GM18505 (cell line): ENCODE measurements at regions not wholly inside any gene's neighbourhood (a gene's known extent, or its start where the extent isn't known, plus 50 kb on each side); places are given as distances from the start of the nearest gene placed in this dataset.
"Not testable (repeated sequence)": the region's sequence is repeated elsewhere in the genome, so short reads cannot be mapped to it uniquely, and the experiment has no call there.

Source experiments
- ATAC-seq: cut with Tn5 transposase; IDR thresholded peaks from one replicate; pipeline ENCODE4 v1.9.1; 2021; ENCODE audit not compliant: unreplicated experiment
- POLR2A ChIP-seq: IDR thresholded peaks from 4 replicates; pipeline ENCODE4 v1.6.1; 2011; ENCODE audit warnings: borderline replicate concordance; ENCODE audit not compliant: insufficient read depth, insufficient read length; ENCODE audit errors: extremely low read depth

- no peak for TF ChIP-seq POLR2A
- no peak for ATAC-seq
These were observed 181.3 kb upstream of the KLF3 start for GRCh38 chr4:38482696-38483095.

- not testable (repeated sequence) for ATAC-seq
These were observed 180.4 kb upstream of the KLF3 start for GRCh38 chr4:38483628-38484027.

- no peak for TF ChIP-seq POLR2A
- no peak for ATAC-seq
These were observed 174.8 kb upstream of the KLF3 start for GRCh38 chr4:38489011-38489861.

- no peak for TF ChIP-seq POLR2A
- no peak for ATAC-seq
These were observed 173.9 kb upstream of the KLF3 start for GRCh38 chr4:38489924-38490639.

GRCh38 chr4:38490753-38491446, 173.1 kb upstream of the KLF3 start:
- no peak for ATAC-seq
- TF ChIP-seq POLR2A: no peak

- ATAC-seq: no peak
- no peak for TF ChIP-seq POLR2A
These were observed 172.0 kb upstream of the KLF3 start for GRCh38 chr4:38491854-38492478.

GRCh38 chr4:38493066-38493465, 170.9 kb upstream of the KLF3 start:
- no peak for ATAC-seq
- no peak for TF ChIP-seq POLR2A

- no peak for ATAC-seq
- TF ChIP-seq POLR2A: no peak
These were observed 168.6 kb upstream of the KLF3 start for GRCh38 chr4:38495446-38495845.

- TF ChIP-seq POLR2A: no peak
- ATAC-seq: no peak
These were observed 166.9 kb upstream of the KLF3 start for GRCh38 chr4:38497121-38497520.

GRCh38 chr4:38499101-38499500, 164.9 kb upstream of the KLF3 start:
- ATAC-seq: no peak
- TF ChIP-seq POLR2A: no peak

GRCh38 chr4:38500433-38500832, 163.6 kb upstream of the KLF3 start:
- no peak for TF ChIP-seq POLR2A
- ATAC-seq: no peak

- no peak for TF ChIP-seq POLR2A
- ATAC-seq: no peak
These were observed 162.3 kb upstream of the KLF3 start for GRCh38 chr4:38501698-38502097.

GRCh38 chr4:38503689-38504395, 160.2 kb upstream of the KLF3 start:
- peak; percentile 88 for ATAC-seq
- no peak for TF ChIP-seq POLR2A
